H9 (cell line): ENCODE measurements at regions not wholly inside any gene's neighbourhood (a gene's known extent, or its start where the extent isn't known, plus 50 kb on each side); places are given as distances from the start of the nearest gene placed in this dataset.

Experiments
- DNase-seq: peaks from one replicate; pipeline ENCODE4 v3.0.0-alpha.2; 2017
- H2AFZ ChIP-seq: one replicate; pipeline ENCODE4 v1.6.1; 2013; ENCODE audit warnings: mild to moderate bottlenecking, low read length, control low read depth, moderate library complexity
- H2AK5ac ChIP-seq: 2 replicates; pipeline ENCODE4 v1.6.1; 2013; ENCODE audit warnings: low read length, control low read depth, mixed read lengths; ENCODE audit not compliant: insufficient read length
- H2BK120ac ChIP-seq: one replicate; pipeline ENCODE4 v1.6.1; 2013; ENCODE audit warnings: low read depth, mild to moderate bottlenecking, low read length, control low read depth, inconsistent platforms; ENCODE audit not compliant: poor library complexity, severe bottlenecking
- H2BK12ac ChIP-seq: 2 replicates; pipeline ENCODE4 v1.6.1; 2013; ENCODE audit warnings: low read length, control low read depth, mixed read lengths, low read depth; ENCODE audit not compliant: insufficient read length
- H2BK15ac ChIP-seq: 2 replicates; pipeline ENCODE4 v1.6.1; 2013; ENCODE audit warnings: low read depth, low read length, control low read depth
- H2BK20ac ChIP-seq: one replicate; pipeline ENCODE4 v1.6.1; 2013; ENCODE audit warnings: low read depth, mild to moderate bottlenecking, low read length, control low read depth, inconsistent platforms; ENCODE audit not compliant: poor library complexity, severe bottlenecking
- H2BK5ac ChIP-seq: 2 replicates; pipeline ENCODE4 v1.6.1; 2013; ENCODE audit warnings: low read length, control low read depth, mixed read lengths; ENCODE audit not compliant: insufficient read length
- H3K14ac ChIP-seq: 2 replicates; pipeline ENCODE4 v1.6.1; 2013; ENCODE audit warnings: low read length, control low read depth; ENCODE audit not compliant: insufficient read depth
- H3K18ac ChIP-seq: 2 replicates; pipeline ENCODE4 v1.6.1; 2013; ENCODE audit warnings: low read depth, mild to moderate bottlenecking, mixed read lengths, low read length, control low read depth; ENCODE audit not compliant: insufficient read length
- H3K23ac ChIP-seq: 2 replicates; pipeline ENCODE4 v1.6.1; 2013; ENCODE audit warnings: low read length, control low read depth, mixed read lengths, low read depth; ENCODE audit not compliant: insufficient read length
- H3K23me2 ChIP-seq: 2 replicates; pipeline ENCODE4 v1.6.1; 2013; ENCODE audit warnings: low read depth, mild to moderate bottlenecking, mixed read lengths, low read length, control low read depth; ENCODE audit not compliant: insufficient read length, poor library complexity, severe bottlenecking
- H3K27ac ChIP-seq: 2 replicates; pipeline ENCODE4 v1.5.1; 2013; ENCODE audit warnings: low read length, control low read depth, mixed read lengths, low read depth; ENCODE audit not compliant: insufficient read length
- H3K27me3 ChIP-seq: 2 replicates; pipeline ENCODE4 v1.6.1; 2013; ENCODE audit warnings: low read length, control low read depth, inconsistent platforms; ENCODE audit not compliant: insufficient read depth
- H3K4ac ChIP-seq: 2 replicates; pipeline ENCODE4 v1.6.1; 2013; ENCODE audit warnings: low read depth, mild to moderate bottlenecking, control low read depth, inconsistent platforms, low read length, moderate library complexity
- H3K4me1 ChIP-seq: 2 replicates; pipeline ENCODE4 v1.6.1; 2013; ENCODE audit warnings: low read length, control low read depth, inconsistent platforms; ENCODE audit not compliant: insufficient read depth
- H3K4me2 ChIP-seq: 2 replicates; pipeline ENCODE4 v1.6.1; 2013; ENCODE audit warnings: low read length, control low read depth, mixed read lengths; ENCODE audit not compliant: insufficient read length, insufficient read depth
- H3K56ac ChIP-seq: 2 replicates; pipeline ENCODE4 v1.6.1; 2013; ENCODE audit warnings: low read depth, mild to moderate bottlenecking, mixed read lengths, low read length, control low read depth; ENCODE audit not compliant: insufficient read length
- H3K79me1 ChIP-seq: 2 replicates; pipeline ENCODE4 v1.6.1; 2013; ENCODE audit warnings: low read depth, mild to moderate bottlenecking, moderate library complexity, low read length, control low read depth, inconsistent platforms; ENCODE audit not compliant: insufficient read depth, poor library complexity, severe bottlenecking
- H3K79me2 ChIP-seq: 2 replicates; pipeline ENCODE4 v1.6.1; 2013; ENCODE audit warnings: low read length, control low read depth, inconsistent platforms; ENCODE audit not compliant: insufficient read depth
- H3K9ac ChIP-seq: 2 replicates; pipeline ENCODE4 v1.6.1; 2013; ENCODE audit warnings: low read length, control low read depth, mixed read lengths; ENCODE audit not compliant: insufficient read length; ENCODE audit errors: extremely low read depth
- H3K9me3 ChIP-seq: one replicate; pipeline ENCODE4 v1.6.1; 2013; ENCODE audit warnings: low read depth, low read length, inconsistent platforms; ENCODE audit not compliant: control insufficient read depth
- H3T11ph ChIP-seq: one replicate; pipeline ENCODE4 v1.6.1; 2013; ENCODE audit warnings: mild to moderate bottlenecking, low read length, control low read depth, inconsistent platforms
- H4K20me1 ChIP-seq: one replicate; pipeline ENCODE4 v1.6.1; 2013; ENCODE audit not compliant: control insufficient read depth, insufficient read length, insufficient read depth
- H4K5ac ChIP-seq: 2 replicates; pipeline ENCODE4 v1.6.1; 2013; ENCODE audit warnings: low read depth, mild to moderate bottlenecking, mixed read lengths, low read length, control low read depth; ENCODE audit not compliant: insufficient read length
- H4K8ac ChIP-seq: replicated peaks from 2 replicates; pipeline ENCODE4 v1.6.1; 2013; ENCODE audit warnings: low read length, control low read depth, mixed read lengths, low read depth; ENCODE audit not compliant: insufficient read length
- H4K91ac ChIP-seq: 2 replicates; pipeline ENCODE4 v1.6.1; 2013; ENCODE audit warnings: low read depth, mild to moderate bottlenecking, moderate library complexity, mixed read lengths, low read length, control low read depth; ENCODE audit not compliant: insufficient read length
- H3K27ac Mint-ChIP-seq, 3 experiments: 2 replicates in 2 of 3; 3 replicates in 1 of 3; pipeline ENCODE4 v1.8.0; 2020 to 2021; ENCODE audit warnings: mixed read lengths in 3 of 3, mild to moderate bottlenecking in 1 of 3, moderate library complexity in 1 of 3
- H3K27me3 Mint-ChIP-seq: 2 replicates; pipeline ENCODE4 v1.8.0; 2021; ENCODE audit warnings: low read depth, mild to moderate bottlenecking, moderate library complexity, mixed read lengths
- H3K36me3 Mint-ChIP-seq, 3 experiments: 2 replicates in 2 of 3; 3 replicates in 1 of 3; pipeline ENCODE4 v1.8.0; 2020 to 2021; ENCODE audit warnings: low read depth in 3 of 3, mixed read lengths in 3 of 3; ENCODE audit not compliant: insufficient read depth in 1 of 3
- H3K4me1 Mint-ChIP-seq, 2 experiments: 2 replicates each; pipeline ENCODE4 v1.8.0; 2020; ENCODE audit warnings: mixed read lengths in 2 of 2
- H3K4me3 Mint-ChIP-seq, 2 experiments: 2 replicates in 1 of 2; 3 replicates in 1 of 2; pipeline ENCODE4 v1.8.0; 2020 to 2021; ENCODE audit warnings: mild to moderate bottlenecking in 2 of 2, mixed read lengths in 2 of 2, moderate library complexity in 1 of 2
- H3K9me3 Mint-ChIP-seq, 2 experiments: 2 replicates in 1 of 2; 3 replicates in 1 of 2; pipeline ENCODE4 v1.8.0; 2020; ENCODE audit warnings: mild to moderate bottlenecking in 2 of 2, mixed read lengths in 2 of 2, moderate library complexity in 1 of 2
- CTCF ChIP-seq: fragments of 200-600 bp; sonication (generic); conservative IDR thresholded peaks from 3 replicates; pipeline ENCODE4 v1.8.0; 2021; ENCODE audit warnings: antibody characterized with exemption, mild to moderate bottlenecking
- WGBS: extraction: QIAGEN DNeasy Blood & Tissue Kit; methylation state at CpG from one replicate; pipeline ENCODE4 v1.1.7; 2013; ENCODE audit warnings: missing lambda C conversion rate, low lambda C conversion rate, mixed read lengths; ENCODE audit not compliant: insufficient read length; ENCODE audit errors: extremely low coverage; 5-methylcytosine and 5-hydroxymethylcytosine counted together

GRCh38 chr16:73817526-73818324 lies 478.9 kb upstream of the PSMD7 start:
- H2BK20ac ChIP-seq: no peak overlapping the region
- no peak overlapping the region for H3K4me2 ChIP-seq
- H3K4ac ChIP-seq: no peak overlapping the region
- Mint-ChIP-seq H3K9me3 (peaks cover 0 to 2% of the 10 kb centered on the region in 2 experiments; a peak in 3 of 5 replicates), H3K27me3 (no peaks in the 10 kb centered on the region; the same call in 1 of the 2 replicates), H3K4me1 (peaks cover 3 to 4% of the 10 kb centered on the region in 2 experiments; a peak in 3 of 4 replicates), H3K36me3 (no peaks in the 10 kb centered on the region), H3K27ac (no peak overlapping the region), H3K4me3 (no peak overlapping the region)
- WGBS: no CpG with 5 or more reads among the region's 13 CpGs
- no peaks in the 10 kb centered on the region for H3K27me3 ChIP-seq
- H2AFZ ChIP-seq: no peak overlapping the region
- H3K18ac ChIP-seq: no peak overlapping the region
- no peak for DNase-seq
- H4K5ac ChIP-seq: no peak overlapping the region
- H2AK5ac ChIP-seq: no peak overlapping the region
- no peaks in the 10 kb centered on the region for H3K79me1 ChIP-seq
- no peak overlapping the region for H3T11ph ChIP-seq
- H2BK12ac ChIP-seq: no peak overlapping the region
- H2BK15ac ChIP-seq: no peak overlapping the region
- no peak overlapping the region for H4K91ac ChIP-seq
- H3K23me2 ChIP-seq: no peaks in the 10 kb centered on the region
- no peak overlapping the region for H3K14ac ChIP-seq
- no peak overlapping the region for H3K56ac ChIP-seq
- H3K4me1 ChIP-seq: no peaks in the 10 kb centered on the region
- no peak overlapping the region for H2BK120ac ChIP-seq
- no peak overlapping the region for H4K8ac ChIP-seq
- no peak overlapping the region for H3K27ac ChIP-seq
- no peak overlapping the region for H2BK5ac ChIP-seq
- no peaks in the 10 kb centered on the region for H3K79me2 ChIP-seq
- no peak overlapping the region for H3K9ac ChIP-seq
- no peaks in the 10 kb centered on the region for H3K9me3 ChIP-seq
- no peak for TF ChIP-seq CTCF
- no peak overlapping the region for H3K23ac ChIP-seq
- no peaks in the 10 kb centered on the region for H4K20me1 ChIP-seq
